ENCODE measurements at regions not wholly inside any gene's neighbourhood (a gene's known extent, or its start where the extent isn't known, plus 50 kb on each side); places are given as distances from the start of the nearest gene placed in this dataset.

- TF ChIP-seq FOXM1 (IDR thresholded peaks at IDR 0.05; ENCODE audit: borderline replicate concordance, low read depth) (no peak), TEAD4 (IDR thresholded peaks at IDR 0.05) (no peak), CEBPB (IDR thresholded peaks at IDR 0.05) (no peak), MAX (IDR thresholded peaks at IDR 0.05) (no peak), ZBTB7A (IDR thresholded peaks at IDR 0.05; ENCODE audit: low read depth) (no peak), USF1 (IDR thresholded peaks at IDR 0.05) (no peak), EGR1 (IDR thresholded peaks at IDR 0.05) (no peak), NFIC (IDR thresholded peaks at IDR 0.05) (no peak), TCF12 (IDR thresholded peaks at IDR 0.05; ENCODE audit: low read depth) (no peak), TAF1 (IDR thresholded peaks at IDR 0.05; ENCODE audit: low read depth) (no peak), RAD21 (IDR thresholded peaks at IDR 0.05; ENCODE audit: low read depth) (no peak), YY1 (IDR thresholded peaks at IDR 0.05; ENCODE audit: low read depth) (no peak), EP300 (IDR thresholded peaks at IDR 0.05; ENCODE audit: borderline replicate concordance) (no peak), CREB1 (IDR thresholded peaks at IDR 0.05; ENCODE audit: low read depth) (no peak)
- TF ChIP-seq, protein P1, sequence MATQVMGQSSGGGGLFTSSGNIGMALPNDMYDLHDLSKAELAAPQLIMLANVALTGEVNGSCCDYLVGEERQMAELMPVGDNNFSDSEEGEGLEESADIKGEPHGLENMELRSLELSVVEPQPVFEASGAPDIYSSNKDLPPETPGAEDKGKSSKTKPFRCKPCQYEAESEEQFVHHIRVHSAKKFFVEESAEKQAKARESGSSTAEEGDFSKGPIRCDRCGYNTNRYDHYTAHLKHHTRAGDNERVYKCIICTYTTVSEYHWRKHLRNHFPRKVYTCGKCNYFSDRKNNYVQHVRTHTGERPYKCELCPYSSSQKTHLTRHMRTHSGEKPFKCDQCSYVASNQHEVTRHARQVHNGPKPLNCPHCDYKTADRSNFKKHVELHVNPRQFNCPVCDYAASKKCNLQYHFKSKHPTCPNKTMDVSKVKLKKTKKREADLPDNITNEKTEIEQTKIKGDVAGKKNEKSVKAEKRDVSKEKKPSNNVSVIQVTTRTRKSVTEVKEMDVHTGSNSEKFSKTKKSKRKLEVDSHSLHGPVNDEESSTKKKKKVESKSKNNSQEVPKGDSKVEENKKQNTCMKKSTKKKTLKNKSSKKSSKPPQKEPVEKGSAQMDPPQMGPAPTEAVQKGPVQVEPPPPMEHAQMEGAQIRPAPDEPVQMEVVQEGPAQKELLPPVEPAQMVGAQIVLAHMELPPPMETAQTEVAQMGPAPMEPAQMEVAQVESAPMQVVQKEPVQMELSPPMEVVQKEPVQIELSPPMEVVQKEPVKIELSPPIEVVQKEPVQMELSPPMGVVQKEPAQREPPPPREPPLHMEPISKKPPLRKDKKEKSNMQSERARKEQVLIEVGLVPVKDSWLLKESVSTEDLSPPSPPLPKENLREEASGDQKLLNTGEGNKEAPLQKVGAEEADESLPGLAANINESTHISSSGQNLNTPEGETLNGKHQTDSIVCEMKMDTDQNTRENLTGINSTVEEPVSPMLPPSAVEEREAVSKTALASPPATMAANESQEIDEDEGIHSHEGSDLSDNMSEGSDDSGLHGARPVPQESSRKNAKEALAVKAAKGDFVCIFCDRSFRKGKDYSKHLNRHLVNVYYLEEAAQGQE (IDR thresholded peaks at IDR 0.05; ENCODE audit: low read depth) = no peak
Measured at GRCh38 chr13:74794147-74794546, 659.9 kb upstream of the KLF12 start.

DNA sequence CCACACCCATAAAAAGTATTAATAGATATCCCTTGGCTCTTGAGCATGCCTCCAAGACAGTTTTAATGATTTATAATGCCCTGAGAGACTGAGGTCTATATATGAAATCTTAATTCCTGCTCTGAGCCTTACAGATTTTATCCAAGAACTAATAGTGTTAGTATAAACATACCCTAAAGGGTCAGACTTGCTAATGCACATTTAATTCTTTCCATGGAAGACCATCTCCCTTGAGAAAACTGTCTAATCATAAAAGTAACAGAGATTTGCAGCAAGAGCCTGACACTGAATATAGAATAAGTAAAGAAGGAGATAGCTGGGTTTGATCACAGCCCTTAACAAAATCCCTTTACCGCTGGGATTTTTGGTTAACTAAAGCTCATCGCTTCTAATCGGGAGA, 650.8 kb upstream of the KLF12 start:
- TF ChIP-seq TAF1 (IDR thresholded peaks at IDR 0.05; ENCODE audit: low read depth) = no peak
- TF ChIP-seq TCF12 (IDR thresholded peaks at IDR 0.05; ENCODE audit: low read depth) = no peak
- no peak for TF ChIP-seq CEBPB (IDR thresholded peaks at IDR 0.05)

DNA sequence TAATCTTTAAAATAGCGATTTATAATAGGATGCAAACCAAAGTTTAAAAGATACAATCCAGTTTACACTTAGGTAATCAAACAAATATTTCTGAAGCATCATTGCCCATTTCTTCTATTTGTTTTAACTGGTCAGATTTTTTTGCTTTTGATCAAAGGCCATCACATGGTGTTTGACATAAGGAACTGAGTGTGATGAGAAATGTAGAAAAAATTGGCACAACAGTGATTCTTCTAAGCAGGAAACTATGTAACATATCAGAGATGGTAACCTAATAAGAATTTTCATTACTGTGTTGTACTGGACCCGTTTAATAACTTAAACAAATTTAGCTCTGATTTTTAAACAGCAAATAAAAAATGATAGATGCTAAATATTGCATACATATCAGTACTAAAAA, 644.7 kb upstream of the KLF12 start:
- TF ChIP-seq CREB1 (IDR thresholded peaks at IDR 0.05; ENCODE audit: low read depth) = no peak
- TF ChIP-seq ZBTB7A (IDR thresholded peaks at IDR 0.05; ENCODE audit: low read depth) = no peak
- TF ChIP-seq EGR1 (IDR thresholded peaks at IDR 0.05) = no peak
- TF ChIP-seq MAX (IDR thresholded peaks at IDR 0.05) = no peak
- no peak for TF ChIP-seq USF1 (IDR thresholded peaks at IDR 0.05)
- TF ChIP-seq CEBPB (IDR thresholded peaks at IDR 0.05) = no peak
- TF ChIP-seq RAD21 (IDR thresholded peaks at IDR 0.05; ENCODE audit: low read depth) = no peak
- no peak for TF ChIP-seq EP300 (IDR thresholded peaks at IDR 0.05; ENCODE audit: borderline replicate concordance)
- TF ChIP-seq FOXM1 (IDR thresholded peaks at IDR 0.05; ENCODE audit: borderline replicate concordance, low read depth) = no peak

DNA sequence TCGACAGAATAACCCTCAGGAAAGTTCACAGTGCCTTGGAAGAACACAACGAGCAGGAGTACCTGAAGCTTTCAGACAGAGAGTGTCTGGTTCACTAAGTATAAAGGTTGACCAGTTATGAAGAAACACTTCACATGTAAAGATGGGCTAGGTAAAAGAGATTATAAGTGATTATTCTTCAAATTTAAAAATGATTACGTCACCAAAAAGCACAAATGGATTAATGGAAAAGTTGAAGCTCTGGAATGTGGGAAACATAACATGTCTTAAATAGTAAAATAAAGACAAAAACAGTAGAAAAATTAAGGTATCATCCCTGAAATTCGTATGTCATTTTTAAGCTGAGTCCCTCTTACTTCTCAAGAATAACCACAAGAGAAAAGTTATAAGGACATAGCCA, 643.9 kb upstream of the KLF12 start:
- TF ChIP-seq FOXM1 (IDR thresholded peaks at IDR 0.05; ENCODE audit: borderline replicate concordance, low read depth) (no peak), CEBPB (IDR thresholded peaks at IDR 0.05) (no peak), ZBTB7A (IDR thresholded peaks at IDR 0.05; ENCODE audit: low read depth) (no peak)

DNA sequence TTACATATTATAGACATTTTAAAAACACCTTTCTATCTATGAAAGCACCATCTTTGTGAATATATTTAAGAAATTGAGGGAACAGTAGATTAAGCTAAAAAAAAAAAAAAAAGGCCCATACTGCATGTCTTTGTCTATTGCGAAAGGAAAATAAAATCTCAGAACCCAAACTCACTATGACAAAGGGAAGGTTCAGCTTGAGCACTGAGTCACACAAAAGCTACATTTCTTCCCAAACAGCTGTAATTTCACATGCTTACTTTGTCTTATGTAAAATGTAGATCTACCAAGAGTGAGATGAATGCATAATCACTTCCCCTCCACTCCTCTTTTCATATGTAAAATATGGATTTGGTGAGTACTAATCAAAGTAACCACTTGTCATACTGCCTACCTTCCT, 640.1 kb upstream of the KLF12 start:
- TF ChIP-seq EP300 (IDR thresholded peaks at IDR 0.05; ENCODE audit: borderline replicate concordance) (no peak), TCF12 (IDR thresholded peaks at IDR 0.05; ENCODE audit: low read depth) (no peak), USF1 (IDR thresholded peaks at IDR 0.05) (no peak), NFIC (IDR thresholded peaks at IDR 0.05) (no peak), EGR1 (IDR thresholded peaks at IDR 0.05) (no peak), TEAD4 (IDR thresholded peaks at IDR 0.05) (no peak)
- TF ChIP-seq, protein P1 (IDR thresholded peaks at IDR 0.05; ENCODE audit: low read depth) = no peak

- TF ChIP-seq, protein P1 (IDR thresholded peaks at IDR 0.05; ENCODE audit: low read depth) = no peak
- TF ChIP-seq TAF1 (IDR thresholded peaks at IDR 0.05; ENCODE audit: low read depth) = no peak
- TF ChIP-seq FOXM1 (IDR thresholded peaks at IDR 0.05; ENCODE audit: borderline replicate concordance, low read depth) = no peak
- TF ChIP-seq RAD21 (IDR thresholded peaks at IDR 0.05; ENCODE audit: low read depth) = no peak
- no peak for TF ChIP-seq CREB1 (IDR thresholded peaks at IDR 0.05; ENCODE audit: low read depth)
- TF ChIP-seq YY1 (IDR thresholded peaks at IDR 0.05; ENCODE audit: low read depth) = no peak
- no peak for TF ChIP-seq MAX (IDR thresholded peaks at IDR 0.05)
- TF ChIP-seq EGR1 (IDR thresholded peaks at IDR 0.05) = no peak
- TF ChIP-seq CEBPB (IDR thresholded peaks at IDR 0.05) = no peak
- no peak for TF ChIP-seq USF1 (IDR thresholded peaks at IDR 0.05)
- TF ChIP-seq TEAD4 (IDR thresholded peaks at IDR 0.05) = no peak
- TF ChIP-seq ZBTB7A (IDR thresholded peaks at IDR 0.05; ENCODE audit: low read depth) = no peak
Measured at GRCh38 chr13:74773248-74773647, 639.0 kb upstream of the KLF12 start.

Measured in Ishikawa (cell line).